GM21528 (cell line): ENCODE measurements at regions not wholly inside any gene's neighbourhood (a gene's known extent, or its start where the extent isn't known, plus 50 kb on each side); places are given as distances from the start of the nearest gene placed in this dataset.
"Not testable (repeated sequence)": the region's sequence is repeated elsewhere in the genome, so short reads cannot be mapped to it uniquely, and the experiment has no call there.

Experiments
- ATAC-seq: cut with Tn5 transposase; IDR thresholded peaks from one replicate; pipeline ENCODE4 v1.9.1; 2021; ENCODE audit warnings: mild to moderate bottlenecking, moderate library complexity; ENCODE audit not compliant: unreplicated experiment, low FRiP score

- ATAC-seq: no peak
Observed at GRCh38 chr10:33103863-33104379, 145.9 kb upstream of the ITGB1 start.

- no peak for ATAC-seq
Observed at GRCh38 chr10:33102071-33102470, 144.0 kb upstream of the ITGB1 start.

GRCh38 chr10:33101392-33101787 is 143.4 kb upstream of the ITGB1 start:
- no peak for ATAC-seq

- ATAC-seq: no peak
Observed at GRCh38 chr10:33100781-33101391, 142.9 kb upstream of the ITGB1 start.

- ATAC-seq: no peak
Observed at GRCh38 chr10:33099748-33100147, 141.7 kb upstream of the ITGB1 start.

GRCh38 chr10:33098951-33099663 is 141.1 kb upstream of the ITGB1 start:
- no peak for ATAC-seq

- peak; percentile 83 for ATAC-seq
Observed at GRCh38 chr10:33095867-33096815, 138.1 kb upstream of the ITGB1 start.

- ATAC-seq: no peak
Observed at GRCh38 chr10:33094263-33095051, 136.4 kb upstream of the ITGB1 start.

- ATAC-seq: no peak
Observed at GRCh38 chr10:33093362-33093761, 135.3 kb upstream of the ITGB1 start.

- ATAC-seq: no peak
Observed at GRCh38 chr10:33092596-33092995, 134.6 kb upstream of the ITGB1 start.

- ATAC-seq: no peak
Observed at GRCh38 chr10:33091201-33091600, 133.2 kb upstream of the ITGB1 start.

GRCh38 chr10:33088990-33089389 is 131.0 kb upstream of the ITGB1 start:
- ATAC-seq: no peak

GRCh38 chr10:33087922-33088321 is 129.9 kb upstream of the ITGB1 start:
- ATAC-seq: no peak

GRCh38 chr10:33087152-33087551 is 129.1 kb upstream of the ITGB1 start:
- no peak for ATAC-seq

- no peak for ATAC-seq
Observed at GRCh38 chr10:33086100-33086499, 128.1 kb upstream of the ITGB1 start.

GRCh38 chr10:33085313-33085833 is 127.3 kb upstream of the ITGB1 start:
- no peak for ATAC-seq

- no peak for ATAC-seq
Observed at GRCh38 chr10:33084453-33084852, 126.4 kb upstream of the ITGB1 start.

GRCh38 chr10:33082373-33082895 is 124.4 kb upstream of the ITGB1 start:
- no peak for ATAC-seq

GRCh38 chr10:33080467-33080866 is 122.4 kb upstream of the ITGB1 start:
- ATAC-seq: not testable (repeated sequence)

GRCh38 chr10:33074443-33074842 is 116.4 kb upstream of the ITGB1 start:
- no peak for ATAC-seq
